ENCODE measurements at regions not wholly inside any gene's neighbourhood (a gene's known extent, or its start where the extent isn't known, plus 50 kb on each side); places are given as distances from the start of the nearest gene placed in this dataset.
A peak's percentile ranks its signal among the peaks of the same experiment; 100 is the strongest.

DNA sequence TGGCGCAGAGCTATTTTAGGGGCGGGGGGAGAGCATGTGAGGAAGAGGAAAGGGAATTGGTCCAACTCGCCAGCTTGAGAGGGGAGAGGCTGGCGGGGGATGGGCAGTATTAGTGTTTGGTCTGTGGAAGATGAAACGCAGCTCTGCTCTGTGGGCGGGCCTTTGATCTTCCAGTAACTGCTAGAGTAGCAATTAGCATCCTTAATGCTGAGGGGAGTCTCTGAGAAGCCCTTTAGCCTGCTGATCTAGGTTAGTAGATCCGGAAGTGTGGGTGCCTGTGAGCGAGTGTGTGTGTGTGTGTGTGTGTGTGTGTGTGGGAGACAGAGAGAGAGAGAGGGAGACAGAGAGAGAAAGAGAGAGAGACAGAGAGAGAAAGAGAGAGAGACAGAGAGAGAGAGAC, 117.2 kb upstream of the BACH2 start:
- Histone ChIP-seq H3K27ac (ENCODE audit: low read depth, low read length) (no peak overlapping the region), H3K27me3 (ENCODE audit: insufficient read depth, low read length) (no peaks in the 10 kb centered on the region), H2AFZ (ENCODE audit: low read depth, low read length) (peak overlapping the region; percentile 68), H3K9ac (ENCODE audit: low read length) (peak overlapping the region; percentile 44), H3K4me2 (ENCODE audit: low read length) (peak overlapping the region; percentile 83), H4K20me1 (ENCODE audit: insufficient read depth, low read length) (no peaks in the 10 kb centered on the region), H3K36me3 (ENCODE audit: insufficient read depth, low read length) (no peaks in the 10 kb centered on the region), H3K9me3 (ENCODE audit: insufficient read depth, low read depth, low read length) (no peaks in the 10 kb centered on the region), H3K79me2 (ENCODE audit: insufficient read depth, low read length) (no peaks in the 10 kb centered on the region), H3K4me1 (ENCODE audit: insufficient read depth, low read length) (peaks cover 20% of the 10 kb centered on the region), H3K4me3 (ENCODE audit: insufficient read depth, low read depth, low read length) (peak overlapping the region; percentile 40)
- TF ChIP-seq, protein P1, sequence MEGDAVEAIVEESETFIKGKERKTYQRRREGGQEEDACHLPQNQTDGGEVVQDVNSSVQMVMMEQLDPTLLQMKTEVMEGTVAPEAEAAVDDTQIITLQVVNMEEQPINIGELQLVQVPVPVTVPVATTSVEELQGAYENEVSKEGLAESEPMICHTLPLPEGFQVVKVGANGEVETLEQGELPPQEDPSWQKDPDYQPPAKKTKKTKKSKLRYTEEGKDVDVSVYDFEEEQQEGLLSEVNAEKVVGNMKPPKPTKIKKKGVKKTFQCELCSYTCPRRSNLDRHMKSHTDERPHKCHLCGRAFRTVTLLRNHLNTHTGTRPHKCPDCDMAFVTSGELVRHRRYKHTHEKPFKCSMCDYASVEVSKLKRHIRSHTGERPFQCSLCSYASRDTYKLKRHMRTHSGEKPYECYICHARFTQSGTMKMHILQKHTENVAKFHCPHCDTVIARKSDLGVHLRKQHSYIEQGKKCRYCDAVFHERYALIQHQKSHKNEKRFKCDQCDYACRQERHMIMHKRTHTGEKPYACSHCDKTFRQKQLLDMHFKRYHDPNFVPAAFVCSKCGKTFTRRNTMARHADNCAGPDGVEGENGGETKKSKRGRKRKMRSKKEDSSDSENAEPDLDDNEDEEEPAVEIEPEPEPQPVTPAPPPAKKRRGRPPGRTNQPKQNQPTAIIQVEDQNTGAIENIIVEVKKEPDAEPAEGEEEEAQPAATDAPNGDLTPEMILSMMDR (IDR thresholded peaks at IDR 0.05; ENCODE audit: insufficient read depth, low read depth, low read length) = no peak
- no peak for TF ChIP-seq EZH2 (IDR thresholded peaks at IDR 0.05; ENCODE audit: insufficient read depth, low read length)
- no peak for FAIRE-seq
- Mint-ChIP-seq H3K4me3 (ENCODE audit: unreplicated experiment) (no peak overlapping the region), H3K27ac (ENCODE audit: unreplicated experiment) (no peak overlapping the region), H3K27me3 (ENCODE audit: low read depth, unreplicated experiment) (peaks cover 4% of the 10 kb centered on the region), H3K9me3 (ENCODE audit: unreplicated experiment) (peaks cover 2% of the 10 kb centered on the region), H3K4me1 (ENCODE audit: low read depth, unreplicated experiment) (peaks cover 15% of the 10 kb centered on the region), H3K36me3 (ENCODE audit: low read depth, unreplicated experiment) (no peaks in the 10 kb centered on the region)
- DNase-seq (ENCODE audit: low read depth) = peak; percentile 41

DNA sequence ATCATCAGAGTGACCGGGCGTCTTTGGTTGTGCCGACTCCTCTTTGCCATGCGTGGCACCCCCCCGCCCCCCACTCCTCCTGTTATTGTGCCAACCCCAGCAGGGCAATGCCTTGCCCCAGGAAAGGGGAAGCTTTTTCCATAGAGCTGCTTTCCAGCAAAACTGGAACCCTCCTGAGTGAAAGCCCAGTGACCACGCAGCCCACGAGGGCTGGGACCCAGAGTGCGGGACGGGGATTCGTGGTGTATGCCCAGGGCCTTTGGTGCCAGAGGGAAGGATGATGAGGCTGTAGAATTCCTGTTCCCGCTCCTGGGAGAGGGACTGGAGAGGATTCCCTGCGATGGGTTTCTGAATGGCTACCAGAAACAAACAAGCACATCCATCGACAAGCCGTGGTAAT, 116.8 kb upstream of the BACH2 start:
- Mint-ChIP-seq H3K36me3 (ENCODE audit: low read depth, unreplicated experiment) (no peaks in the 10 kb centered on the region), H3K27ac (ENCODE audit: unreplicated experiment) (no peak overlapping the region), H3K27me3 (ENCODE audit: low read depth, unreplicated experiment) (peaks cover 4% of the 10 kb centered on the region), H3K9me3 (ENCODE audit: unreplicated experiment) (peaks cover 2% of the 10 kb centered on the region), H3K4me3 (ENCODE audit: unreplicated experiment) (no peak overlapping the region), H3K4me1 (ENCODE audit: low read depth, unreplicated experiment) (peaks cover 15% of the 10 kb centered on the region)
- peak overlapping the region; percentile 40 for H3K4me3 ChIP-seq (ENCODE audit: insufficient read depth, low read depth, low read length)
- peak overlapping the region; percentile 68 for H2AFZ ChIP-seq (ENCODE audit: low read depth, low read length)
- no peaks in the 10 kb centered on the region for H3K79me2 ChIP-seq (ENCODE audit: insufficient read depth, low read length)
- TF ChIP-seq, protein P1 (IDR thresholded peaks at IDR 0.05; ENCODE audit: insufficient read depth, low read depth, low read length) = no peak
- TF ChIP-seq EZH2 (IDR thresholded peaks at IDR 0.05; ENCODE audit: insufficient read depth, low read length) = no peak
- H3K9ac ChIP-seq (ENCODE audit: low read length) = peak overlapping the region; percentile 44
- H3K9me3 ChIP-seq (ENCODE audit: insufficient read depth, low read depth, low read length) = no peaks in the 10 kb centered on the region
- no peaks in the 10 kb centered on the region for H3K36me3 ChIP-seq (ENCODE audit: insufficient read depth, low read length)
- H4K20me1 ChIP-seq (ENCODE audit: insufficient read depth, low read length) = no peaks in the 10 kb centered on the region
- H3K27me3 ChIP-seq (ENCODE audit: insufficient read depth, low read length) = no peaks in the 10 kb centered on the region
- H3K27ac ChIP-seq (ENCODE audit: low read depth, low read length) = no peak overlapping the region
- FAIRE-seq (no peak), DNase-seq (ENCODE audit: low read depth) (no peak)
- peaks cover 20% of the 10 kb centered on the region for H3K4me1 ChIP-seq (ENCODE audit: insufficient read depth, low read length)
- peak overlapping the region; percentile 83 for H3K4me2 ChIP-seq (ENCODE audit: low read length)

DNA sequence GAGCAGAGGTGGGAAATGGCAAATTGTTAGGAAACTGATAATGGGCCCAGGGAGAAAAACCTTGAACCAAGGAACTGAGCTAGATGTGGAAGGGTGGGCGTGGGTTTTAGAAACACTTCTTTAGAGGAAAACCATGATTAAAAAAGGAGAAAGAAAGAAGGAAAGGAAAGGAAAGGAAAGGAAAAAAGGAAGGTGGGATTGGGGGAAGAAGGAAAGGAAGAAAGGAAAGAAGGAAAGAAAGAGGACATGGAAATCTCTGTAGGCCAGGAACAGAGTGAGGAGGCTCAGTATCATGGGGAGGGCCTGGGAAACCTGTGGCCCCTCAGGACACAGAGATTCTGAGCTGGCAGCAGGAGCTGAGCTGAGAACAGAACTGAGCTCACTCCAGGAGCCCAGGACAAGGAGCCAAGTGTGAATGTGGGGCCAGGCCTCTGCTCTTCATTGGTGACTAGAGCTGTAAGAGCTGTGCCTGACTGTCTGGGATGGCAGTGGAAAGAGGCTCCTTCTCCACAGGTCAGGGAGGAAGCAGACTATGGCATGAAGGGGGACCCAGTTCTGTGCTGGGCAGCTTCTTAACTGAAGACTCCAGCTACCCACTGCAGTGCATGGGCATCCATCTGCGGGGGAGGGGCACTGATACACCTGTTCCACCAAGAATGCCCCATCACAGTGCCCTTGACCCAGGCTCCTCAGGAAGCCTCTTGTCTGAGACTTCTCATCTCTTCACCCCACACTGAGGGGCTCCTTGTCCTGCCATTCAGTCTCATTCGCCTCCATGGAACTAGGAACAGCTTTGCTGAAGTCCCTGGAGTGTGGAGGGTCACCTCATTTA, 116.1 kb upstream of the BACH2 start:
- peaks cover 20% of the 10 kb centered on the region for H3K4me1 ChIP-seq (ENCODE audit: insufficient read depth, low read length)
- no peaks in the 10 kb centered on the region for H3K79me2 ChIP-seq (ENCODE audit: insufficient read depth, low read length)
- no peaks in the 10 kb centered on the region for H3K27me3 ChIP-seq (ENCODE audit: insufficient read depth, low read length)
- H3K36me3 ChIP-seq (ENCODE audit: insufficient read depth, low read length) = no peaks in the 10 kb centered on the region
- no peak for DNase-seq (ENCODE audit: low read depth)
- peaks cover 2% of the 10 kb centered on the region for H3K9me3 Mint-ChIP-seq (ENCODE audit: unreplicated experiment)
- H4K20me1 ChIP-seq (ENCODE audit: insufficient read depth, low read length) = no peaks in the 10 kb centered on the region
- H3K4me2 ChIP-seq (ENCODE audit: low read length) = peak overlapping the region; percentile 83
- no peak overlapping the region for H3K9ac ChIP-seq (ENCODE audit: low read length)
- peak overlapping the region; percentile 68 for H2AFZ ChIP-seq (ENCODE audit: low read depth, low read length)
- FAIRE-seq = no peak
- TF ChIP-seq, protein P1 (IDR thresholded peaks at IDR 0.05; ENCODE audit: insufficient read depth, low read depth, low read length) = no peak
- TF ChIP-seq EZH2 (IDR thresholded peaks at IDR 0.05; ENCODE audit: insufficient read depth, low read length) = no peak
- peaks cover 15% of the 10 kb centered on the region for H3K4me1 Mint-ChIP-seq (ENCODE audit: low read depth, unreplicated experiment)
- H3K27ac Mint-ChIP-seq (ENCODE audit: unreplicated experiment) = peak overlapping the region; percentile 28
- H3K27me3 Mint-ChIP-seq (ENCODE audit: low read depth, unreplicated experiment) = peaks cover 4% of the 10 kb centered on the region
- H3K4me3 Mint-ChIP-seq (ENCODE audit: unreplicated experiment) = no peak overlapping the region
- no peak overlapping the region for H3K27ac ChIP-seq (ENCODE audit: low read depth, low read length)
- no peaks in the 10 kb centered on the region for H3K9me3 ChIP-seq (ENCODE audit: insufficient read depth, low read depth, low read length)
- no peaks in the 10 kb centered on the region for H3K36me3 Mint-ChIP-seq (ENCODE audit: low read depth, unreplicated experiment)
- H3K4me3 ChIP-seq (ENCODE audit: insufficient read depth, low read depth, low read length) = no peak overlapping the region
